ENCODE measurements at regions not wholly inside any gene's neighbourhood (a gene's known extent, or its start where the extent isn't known, plus 50 kb on each side); places are given as distances from the start of the nearest gene placed in this dataset.

DNA sequence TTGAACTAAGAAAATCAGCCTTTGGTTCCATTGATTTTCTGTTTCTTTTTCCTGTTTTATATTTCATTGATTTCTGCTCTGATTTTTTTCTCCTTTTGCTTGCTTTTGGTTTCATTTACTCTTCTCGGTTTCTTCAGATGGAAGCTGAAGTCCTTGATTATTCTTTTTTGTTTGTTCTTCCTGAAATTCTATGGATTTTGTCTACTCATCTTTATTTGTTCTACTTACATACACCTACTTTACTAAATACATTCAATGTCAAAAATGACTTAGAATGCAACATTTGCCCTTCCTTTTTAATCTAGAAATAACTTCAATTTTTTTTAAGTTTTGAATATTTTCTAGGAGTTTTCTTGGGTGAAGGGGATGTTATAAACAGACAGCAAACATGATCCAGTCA is 612.5 kb downstream of the METTL4 start:
- Histone ChIP-seq H3K36me3 (ENCODE audit: insufficient read depth, insufficient read length, low read length) (no peaks in the 10 kb centered on the region), H3K4me3 (ENCODE audit: insufficient read length, low read depth) (no peak overlapping the region), H3K27me3 (ENCODE audit: insufficient read depth, insufficient read length) (no peaks in the 10 kb centered on the region), H3K9me3 (ENCODE audit: insufficient read depth, low read length) (no peaks in the 10 kb centered on the region), H3K9ac (ENCODE audit: insufficient read length, low read depth) (no peak overlapping the region), H3K4me1 (ENCODE audit: insufficient read depth, insufficient read length) (no peaks in the 10 kb centered on the region)
- TF ChIP-seq ZNF274 (IDR thresholded peaks at IDR 0.05; ENCODE audit: low read depth, low read length), result no peak
- no peak for TF ChIP-seq YY1 (IDR thresholded peaks at IDR 0.05; ENCODE audit: insufficient read depth, insufficient read length)
- TF ChIP-seq SUZ12 (IDR thresholded peaks at IDR 0.05; ENCODE audit: extremely low read depth, insufficient read depth, insufficient read length), result no peak
- DNase-seq (ENCODE audit: low read depth, low spot score), result no peak

- H3K9ac ChIP-seq (ENCODE audit: insufficient read length, low read depth), result no peak overlapping the region
- no peak for TF ChIP-seq SUZ12 (IDR thresholded peaks at IDR 0.05; ENCODE audit: extremely low read depth, insufficient read depth, insufficient read length)
- TF ChIP-seq ZNF274 (IDR thresholded peaks at IDR 0.05; ENCODE audit: low read depth, low read length), result no peak
- no peak for TF ChIP-seq YY1 (IDR thresholded peaks at IDR 0.05; ENCODE audit: insufficient read depth, insufficient read length)
- no peaks in the 10 kb centered on the region for H3K4me1 ChIP-seq (ENCODE audit: insufficient read depth, insufficient read length)
- H3K4me3 ChIP-seq (ENCODE audit: insufficient read length, low read depth), result no peak overlapping the region
- no peaks in the 10 kb centered on the region for H3K9me3 ChIP-seq (ENCODE audit: insufficient read depth, low read length)
- DNase-seq (ENCODE audit: low read depth, low spot score), result no peak
- no peaks in the 10 kb centered on the region for H3K27me3 ChIP-seq (ENCODE audit: insufficient read depth, insufficient read length)
- H3K36me3 ChIP-seq (ENCODE audit: insufficient read depth, insufficient read length, low read length), result no peaks in the 10 kb centered on the region
Measured at GRCh38 chr18:1965016-1965415, 606.3 kb downstream of the METTL4 start.

DNA sequence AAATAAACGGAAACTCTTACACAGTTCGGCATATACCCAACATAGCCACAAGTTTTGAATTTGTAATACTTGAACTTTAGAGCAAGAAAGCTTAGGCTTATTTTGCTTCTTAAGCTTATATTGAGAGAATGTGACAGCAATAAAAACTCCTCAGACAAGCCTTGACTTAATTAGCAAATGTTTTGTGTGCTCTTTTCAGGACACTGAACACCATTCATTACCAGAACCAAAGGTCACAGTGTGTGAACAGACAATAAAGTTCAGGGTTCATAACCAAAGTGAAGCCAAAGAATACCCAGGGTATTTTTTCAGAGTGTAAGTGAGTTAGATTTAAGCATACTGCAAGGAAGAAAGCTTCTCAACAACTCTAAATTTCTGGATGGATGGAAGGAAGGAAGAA is 605.8 kb downstream of the METTL4 start:
- H3K27me3 ChIP-seq (ENCODE audit: insufficient read depth, insufficient read length), result no peaks in the 10 kb centered on the region
- no peaks in the 10 kb centered on the region; the same call in 1 of the 2 replicates for H3K9me3 ChIP-seq (ENCODE audit: insufficient read depth, low read length)
- no peak overlapping the region for H3K9ac ChIP-seq (ENCODE audit: insufficient read length, low read depth)
- H3K4me1 ChIP-seq (ENCODE audit: insufficient read depth, insufficient read length), result no peaks in the 10 kb centered on the region
- DNase-seq (ENCODE audit: low read depth, low spot score), result no peak
- H3K4me3 ChIP-seq (ENCODE audit: insufficient read length, low read depth), result no peak overlapping the region
- TF ChIP-seq YY1 (IDR thresholded peaks at IDR 0.05; ENCODE audit: insufficient read depth, insufficient read length), result no peak
- TF ChIP-seq ZNF274 (IDR thresholded peaks at IDR 0.05; ENCODE audit: low read depth, low read length), result no peak
- no peak for TF ChIP-seq SUZ12 (IDR thresholded peaks at IDR 0.05; ENCODE audit: extremely low read depth, insufficient read depth, insufficient read length)
- H3K36me3 ChIP-seq (ENCODE audit: insufficient read depth, insufficient read length, low read length), result no peaks in the 10 kb centered on the region

GRCh38 chr18:1968801-1969498 is 602.4 kb downstream of the METTL4 start:
- no peak overlapping the region for H3K9ac ChIP-seq (ENCODE audit: insufficient read length, low read depth)
- no peaks in the 10 kb centered on the region; the same call in 1 of the 2 replicates for H3K9me3 ChIP-seq (ENCODE audit: insufficient read depth, low read length)
- TF ChIP-seq SUZ12 (IDR thresholded peaks at IDR 0.05; ENCODE audit: extremely low read depth, insufficient read depth, insufficient read length), result no peak
- no peak for TF ChIP-seq YY1 (IDR thresholded peaks at IDR 0.05; ENCODE audit: insufficient read depth, insufficient read length)
- no peak for TF ChIP-seq ZNF274 (IDR thresholded peaks at IDR 0.05; ENCODE audit: low read depth, low read length)
- no peaks in the 10 kb centered on the region for H3K4me1 ChIP-seq (ENCODE audit: insufficient read depth, insufficient read length)
- DNase-seq (ENCODE audit: low read depth, low spot score), result peak; percentile 11
- no peaks in the 10 kb centered on the region for H3K27me3 ChIP-seq (ENCODE audit: insufficient read depth, insufficient read length)
- no peak overlapping the region for H3K4me3 ChIP-seq (ENCODE audit: insufficient read length, low read depth)
- no peaks in the 10 kb centered on the region for H3K36me3 ChIP-seq (ENCODE audit: insufficient read depth, insufficient read length, low read length)

- Histone ChIP-seq H3K27me3 (ENCODE audit: insufficient read depth, insufficient read length) (no peaks in the 10 kb centered on the region), H3K36me3 (ENCODE audit: insufficient read depth, insufficient read length, low read length) (no peaks in the 10 kb centered on the region), H3K9ac (ENCODE audit: insufficient read length, low read depth) (no peak overlapping the region), H3K4me1 (ENCODE audit: insufficient read depth, insufficient read length) (no peaks in the 10 kb centered on the region), H3K9me3 (ENCODE audit: insufficient read depth, low read length) (no peaks in the 10 kb centered on the region), H3K4me3 (ENCODE audit: insufficient read length, low read depth) (no peak overlapping the region)
- no peak for TF ChIP-seq YY1 (IDR thresholded peaks at IDR 0.05; ENCODE audit: insufficient read depth, insufficient read length)
- no peak for TF ChIP-seq SUZ12 (IDR thresholded peaks at IDR 0.05; ENCODE audit: extremely low read depth, insufficient read depth, insufficient read length)
- TF ChIP-seq ZNF274 (IDR thresholded peaks at IDR 0.05; ENCODE audit: low read depth, low read length), result no peak
- DNase-seq (ENCODE audit: low read depth, low spot score), result no peak
Measured at GRCh38 chr18:1976484-1976883, 594.8 kb downstream of the METTL4 start.

DNA sequence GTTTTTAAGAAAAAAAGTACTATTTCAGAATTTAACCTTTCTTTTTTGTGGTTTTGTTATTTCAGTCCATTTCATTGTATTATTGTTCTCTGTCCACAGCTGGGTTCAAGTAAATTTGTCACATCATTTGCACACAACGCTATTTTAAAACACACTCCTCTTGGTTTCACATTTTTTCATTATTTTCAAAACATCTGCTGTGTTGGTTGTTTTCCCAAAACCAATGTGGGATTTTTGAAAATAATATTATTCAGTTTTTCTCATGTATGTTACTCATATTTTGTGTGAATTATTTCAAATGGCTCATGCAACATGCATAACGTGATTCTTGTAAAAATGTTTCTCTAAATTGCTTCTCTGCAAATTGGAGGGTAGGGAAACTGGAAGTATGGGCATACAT is 589.2 kb downstream of the METTL4 start:
- H3K27me3 ChIP-seq (ENCODE audit: insufficient read depth, insufficient read length), result no peaks in the 10 kb centered on the region

DNA sequence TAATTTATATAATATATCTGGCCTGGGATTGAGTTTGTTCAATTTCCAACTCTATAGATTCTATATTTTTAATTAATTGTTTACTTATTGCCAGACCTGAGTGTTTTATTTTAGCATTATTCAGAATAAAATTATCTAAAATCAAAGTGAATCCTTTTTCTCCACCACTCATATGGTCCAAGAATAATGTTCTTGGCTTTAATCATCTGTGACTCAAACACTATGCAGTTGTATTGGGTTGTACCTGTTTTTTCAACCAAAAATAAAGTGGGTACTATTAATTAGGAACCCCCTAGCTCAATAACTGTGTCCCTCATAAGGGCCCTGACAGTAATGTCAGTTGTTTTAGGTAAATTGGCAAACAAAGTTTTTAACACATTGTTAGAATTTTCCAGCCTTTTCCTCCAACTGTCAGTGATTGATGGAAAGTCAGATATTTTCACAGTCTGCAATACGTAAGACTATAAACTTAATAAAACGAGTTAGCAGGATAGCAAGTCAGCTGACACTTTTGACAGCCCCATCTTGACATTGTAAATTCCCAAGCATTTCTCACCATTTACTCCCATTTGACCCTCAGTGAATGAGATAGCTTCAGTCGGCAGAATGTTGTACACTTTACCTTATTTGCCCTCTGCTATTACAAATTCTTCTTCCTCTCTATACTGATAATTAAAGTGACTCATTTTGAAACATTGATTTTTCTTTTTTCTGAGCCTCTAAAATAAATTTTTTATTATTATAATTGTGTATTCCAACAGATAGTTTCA is 587.4 kb downstream of the METTL4 start:
- Histone ChIP-seq H3K9ac (ENCODE audit: insufficient read length, low read depth) (no peak overlapping the region), H3K9me3 (ENCODE audit: insufficient read depth, low read length) (no peaks in the 10 kb centered on the region), H3K4me3 (ENCODE audit: insufficient read length, low read depth) (no peak overlapping the region), H3K27me3 (ENCODE audit: insufficient read depth, insufficient read length) (no peaks in the 10 kb centered on the region), H3K4me1 (ENCODE audit: insufficient read depth, insufficient read length) (no peaks in the 10 kb centered on the region), H3K36me3 (ENCODE audit: insufficient read depth, insufficient read length, low read length) (no peaks in the 10 kb centered on the region)
- DNase-seq (ENCODE audit: low read depth, low spot score), result no peak
- no peak for TF ChIP-seq ZNF274 (IDR thresholded peaks at IDR 0.05; ENCODE audit: low read depth, low read length)
- no peak for TF ChIP-seq SUZ12 (IDR thresholded peaks at IDR 0.05; ENCODE audit: extremely low read depth, insufficient read depth, insufficient read length)
- TF ChIP-seq YY1 (IDR thresholded peaks at IDR 0.05; ENCODE audit: insufficient read depth, insufficient read length), result no peak

More for the DNA sequence above, 589.2 kb downstream of the METTL4 start:
- Histone ChIP-seq H3K4me1 (ENCODE audit: insufficient read depth, insufficient read length) (no peaks in the 10 kb centered on the region), H3K9ac (ENCODE audit: insufficient read length, low read depth) (no peak overlapping the region), H3K9me3 (ENCODE audit: insufficient read depth, low read length) (no peaks in the 10 kb centered on the region), H3K4me3 (ENCODE audit: insufficient read length, low read depth) (no peak overlapping the region), H3K36me3 (ENCODE audit: insufficient read depth, insufficient read length, low read length) (no peaks in the 10 kb centered on the region)
- no peak for DNase-seq (ENCODE audit: low read depth, low spot score)
- TF ChIP-seq SUZ12 (IDR thresholded peaks at IDR 0.05; ENCODE audit: extremely low read depth, insufficient read depth, insufficient read length) (no peak), YY1 (IDR thresholded peaks at IDR 0.05; ENCODE audit: insufficient read depth, insufficient read length) (no peak)

Data from NT2/D1 (cell line).